Colon (tissue), 2 donors: ENCODE measurements at regions not wholly inside any gene's neighbourhood (a gene's known extent, or its start where the extent isn't known, plus 50 kb on each side); places are given as distances from the start of the nearest gene placed in this dataset.
"Not testable (repeated sequence)": the region's sequence is repeated elsewhere in the genome, so short reads cannot be mapped to it uniquely, and the experiment has no call there.

ENCODE experiments used
- FAIRE-seq: peaks from 2 replicates; lab custom pipeline; 2012; peaks lifted over from hg19 to GRCh38; lab: Jason Lieb, UNC
- donor health status: control.
- donor health status: control.

DNA sequence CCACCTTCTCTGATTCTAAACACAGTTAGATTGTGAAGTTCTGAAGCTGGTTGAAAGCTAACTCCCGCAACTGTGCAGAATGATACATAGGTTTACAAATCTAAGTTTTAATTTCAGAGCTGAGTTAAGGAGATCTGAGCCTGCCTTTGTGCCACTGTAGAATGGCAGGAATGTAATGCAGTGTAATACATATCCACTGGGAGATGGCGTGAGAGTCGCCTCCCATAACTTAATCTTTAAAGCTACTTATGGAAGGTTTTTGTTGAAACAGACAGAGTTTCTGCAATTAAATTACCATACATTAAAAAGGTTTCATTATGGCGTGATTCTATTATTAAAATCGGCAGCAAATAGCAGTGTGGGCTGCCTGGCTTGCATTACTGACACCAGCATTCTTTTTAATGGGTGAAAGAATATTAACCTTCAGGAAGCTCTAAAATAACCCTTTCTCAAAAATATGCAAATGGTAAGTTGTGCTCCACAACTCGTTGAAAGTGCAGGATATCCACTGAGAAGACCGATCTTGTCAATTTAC lies 257.4 kb downstream of the OLFM4 start:
- FAIRE-seq = no peak

DNA sequence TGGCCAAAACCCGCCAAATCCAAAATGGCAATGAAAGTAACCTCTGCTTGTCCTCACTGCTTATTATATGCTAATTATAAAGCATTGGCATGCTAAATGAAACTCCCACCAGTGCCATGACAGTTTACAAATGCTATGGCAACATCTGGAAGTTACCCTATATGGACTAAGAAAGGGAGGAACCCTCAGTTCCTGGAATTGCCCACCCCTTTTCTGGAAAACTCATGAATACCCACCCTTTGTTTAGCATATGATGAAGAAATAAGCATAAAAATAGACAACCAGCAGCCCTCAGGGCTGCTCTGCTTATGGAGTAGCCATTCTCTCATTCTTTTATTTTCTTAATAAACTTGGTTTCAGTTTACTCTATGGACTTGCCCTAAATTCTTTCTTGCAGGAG lies 269.8 kb downstream of the OLFM4 start:
- FAIRE-seq = no peak

DNA sequence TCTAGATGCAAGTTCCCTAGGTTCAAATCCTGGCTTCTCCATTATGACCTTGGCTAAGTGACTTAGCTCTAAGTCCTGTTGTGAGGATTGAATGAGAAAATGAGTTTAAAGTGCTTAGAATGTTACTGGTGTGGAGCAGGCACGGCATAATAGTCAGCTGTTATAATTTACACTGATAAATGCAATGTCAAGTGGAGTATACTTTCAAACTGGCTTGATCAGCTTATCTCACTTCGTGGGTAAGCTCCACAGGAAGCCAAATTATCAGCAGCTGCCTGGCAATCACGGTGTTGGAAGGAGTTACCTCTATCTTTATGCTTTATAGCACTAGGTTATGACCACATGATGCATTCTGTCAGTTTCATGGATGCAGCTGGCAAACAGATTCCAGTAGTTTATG lies 272.8 kb downstream of the OLFM4 start:
- FAIRE-seq = no peak

DNA sequence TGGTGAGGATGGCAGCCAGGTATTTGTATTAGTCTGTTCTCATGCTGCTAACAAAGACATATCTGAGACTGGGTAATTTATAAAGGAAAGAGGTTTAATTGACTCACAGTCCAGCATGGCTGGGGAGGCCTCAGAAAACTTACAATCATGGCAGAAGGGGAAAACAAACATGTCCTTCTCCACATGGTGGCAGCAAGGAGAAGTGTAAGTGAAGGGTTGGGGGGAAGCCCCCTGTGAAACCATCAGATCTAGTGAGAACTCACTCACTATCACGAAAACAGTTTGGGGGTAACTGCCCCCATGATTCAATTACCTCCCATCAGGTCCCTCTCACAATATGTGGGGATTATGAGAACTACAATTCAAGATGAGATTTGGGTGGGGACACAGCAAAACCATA lies 276.8 kb downstream of the OLFM4 start:
- FAIRE-seq = not testable (repeated sequence)

DNA sequence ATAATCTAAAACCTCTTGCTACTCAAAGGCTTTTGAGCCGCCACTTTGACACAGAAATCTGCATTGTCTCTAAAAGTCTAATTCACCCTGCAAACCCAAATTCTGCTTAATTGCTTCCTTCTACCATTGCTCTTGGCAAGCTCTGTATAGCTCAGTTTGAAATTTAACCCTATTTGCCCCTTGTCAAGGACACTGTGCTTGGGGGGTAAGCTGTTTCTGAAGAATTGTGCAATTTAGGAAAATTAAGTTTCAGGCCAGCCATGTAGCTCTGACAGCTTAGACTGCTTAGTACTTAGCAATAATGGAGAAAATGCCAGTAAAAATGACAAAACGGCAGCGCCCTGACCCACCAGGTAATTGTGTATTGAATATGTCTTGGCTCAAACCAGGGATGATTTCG lies 282.2 kb downstream of the OLFM4 start:
- no peak for FAIRE-seq

DNA sequence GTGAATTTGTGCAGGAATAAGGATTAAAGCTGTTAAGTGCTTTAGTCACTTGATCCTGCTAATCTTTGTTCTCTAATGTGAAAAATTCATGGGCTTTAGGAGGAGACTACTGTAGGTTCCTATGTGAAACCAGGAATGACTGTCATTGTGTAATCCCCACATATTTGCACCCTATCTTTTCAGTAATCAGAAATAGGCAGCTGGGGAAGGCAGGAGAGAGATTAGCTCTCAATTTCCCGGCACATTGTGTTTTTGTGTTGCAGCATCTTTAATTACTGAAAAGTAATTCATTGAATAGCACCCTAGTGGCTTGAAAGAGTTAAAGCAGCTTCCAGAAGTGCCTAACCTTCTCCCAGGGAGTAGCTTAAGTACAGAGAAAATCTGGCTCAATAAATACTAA lies 282.9 kb downstream of the OLFM4 start:
- FAIRE-seq = no peak

DNA sequence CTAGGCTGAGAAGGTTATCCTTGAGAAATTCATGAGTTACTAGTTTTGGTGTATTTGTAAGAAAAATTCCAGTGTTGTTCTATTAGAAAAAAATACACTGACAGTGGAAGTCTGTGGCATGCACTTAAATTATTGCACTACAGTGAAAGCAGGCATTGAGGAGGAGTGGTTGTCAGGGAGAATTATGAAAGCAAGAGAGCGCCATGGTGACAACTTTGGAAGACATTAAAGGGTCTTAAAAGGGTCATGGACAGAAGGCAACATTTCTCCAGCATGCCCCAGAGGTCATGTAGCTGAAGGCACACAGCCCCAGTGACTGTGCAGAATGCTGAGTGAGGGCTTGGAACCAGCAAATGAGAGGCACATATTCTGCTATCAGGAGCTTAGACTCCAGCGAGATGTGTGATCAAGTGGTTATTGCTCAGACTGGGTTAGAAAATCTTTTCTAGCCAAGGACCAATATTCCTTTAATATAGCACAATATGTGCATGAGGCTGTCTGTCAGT lies 292.7 kb downstream of the OLFM4 start:
- no peak for FAIRE-seq

DNA sequence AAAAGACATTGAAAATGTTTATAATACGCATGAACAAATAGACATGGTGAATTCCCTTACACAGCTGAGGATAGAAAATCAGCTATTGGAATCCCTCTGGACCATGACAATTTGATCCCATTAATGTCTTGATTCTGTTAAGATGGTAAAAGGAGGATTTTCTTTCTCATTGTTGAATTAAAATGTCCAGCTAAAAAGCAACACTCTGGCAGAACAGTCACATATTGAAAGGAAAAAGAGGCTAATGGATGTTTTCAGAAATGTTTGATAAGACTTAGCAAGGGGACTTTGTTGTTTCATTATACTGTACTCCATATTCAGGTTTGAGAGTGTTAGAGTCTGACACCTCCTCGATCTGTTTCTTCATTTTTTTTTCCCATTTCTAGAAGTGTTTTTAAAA lies 296.0 kb downstream of the OLFM4 start:
- FAIRE-seq = no peak

DNA sequence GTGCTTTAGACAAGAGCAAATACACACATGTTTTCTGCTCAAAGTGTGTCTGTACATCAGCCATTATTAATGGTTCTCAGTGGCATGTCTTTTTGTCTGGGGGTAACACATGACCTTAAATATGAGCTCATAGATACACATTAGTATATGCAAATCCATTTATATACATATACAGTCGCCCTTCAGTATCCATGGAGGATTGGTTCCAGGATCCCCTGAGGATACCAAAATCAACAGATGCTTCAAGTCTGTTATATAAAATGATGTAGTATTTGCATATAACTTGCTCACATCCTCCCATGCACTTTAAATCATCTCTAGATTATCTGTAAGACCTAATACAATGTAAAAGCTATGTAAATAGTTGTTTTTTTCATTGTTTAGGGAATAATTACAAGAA lies 298.1 kb downstream of the OLFM4 start:
- no peak for FAIRE-seq

DNA sequence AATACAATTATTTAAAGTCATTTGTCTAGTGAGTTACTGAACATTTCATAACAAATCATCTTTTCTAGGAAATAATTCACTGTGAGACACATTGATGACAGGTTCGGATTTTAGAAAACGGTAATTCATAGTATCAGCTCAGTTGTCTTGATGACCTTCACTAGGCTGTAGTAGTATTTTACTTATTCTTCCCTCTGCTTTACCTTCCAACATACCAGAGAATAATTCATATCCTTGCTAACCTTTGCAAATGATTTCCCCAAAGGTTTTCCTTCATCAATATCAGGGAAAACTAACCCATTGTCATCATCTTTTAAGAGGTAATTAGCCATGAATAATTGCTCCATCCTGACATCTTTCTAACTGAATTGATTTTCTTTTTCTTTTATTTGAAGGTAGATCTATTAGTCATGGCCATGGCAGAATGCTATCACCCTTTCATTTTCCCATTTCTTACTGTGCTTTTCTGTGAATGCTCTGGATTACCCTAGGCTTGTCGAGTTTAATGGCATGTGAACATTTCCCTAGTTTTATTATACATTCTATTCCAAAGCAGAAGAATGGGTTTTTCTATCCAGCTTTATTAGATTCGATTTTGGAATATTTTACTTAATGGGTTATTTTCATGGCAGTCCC lies 299.2 kb downstream of the OLFM4 start:
- FAIRE-seq = no peak

DNA sequence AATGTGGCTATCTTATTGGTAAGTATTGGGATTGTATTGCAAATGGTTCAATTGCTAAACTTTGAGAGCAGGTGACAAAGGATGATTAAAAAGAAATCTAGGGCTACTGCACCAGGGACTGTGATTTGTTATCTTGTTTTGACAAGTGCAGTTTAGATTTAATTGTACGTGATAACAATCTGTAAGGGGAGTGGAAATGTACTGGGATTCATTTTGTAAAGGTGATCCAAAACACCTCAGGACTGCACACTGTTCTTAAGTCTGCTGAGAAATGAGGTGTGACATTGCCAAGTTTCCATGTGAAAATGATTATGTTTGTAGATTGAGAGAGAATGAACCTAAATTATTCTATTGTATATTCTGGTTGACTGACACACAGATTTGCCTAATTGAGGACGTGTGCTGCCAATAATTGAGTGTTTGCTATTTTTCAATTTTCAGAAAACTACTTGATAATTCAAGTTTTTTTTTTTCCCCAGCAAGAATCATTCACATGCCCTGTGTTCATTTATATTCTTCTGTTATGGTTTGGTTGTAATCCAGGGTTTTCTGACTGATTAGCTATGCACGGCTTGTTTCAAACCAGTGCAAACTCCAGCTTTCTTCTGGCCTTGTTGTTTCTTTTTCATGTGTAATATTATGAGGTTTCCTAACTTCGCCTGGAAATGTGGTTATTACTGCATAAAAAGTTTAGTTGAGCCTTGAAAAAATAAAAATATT lies 308.0 kb downstream of the OLFM4 start:
- no peak for FAIRE-seq

DNA sequence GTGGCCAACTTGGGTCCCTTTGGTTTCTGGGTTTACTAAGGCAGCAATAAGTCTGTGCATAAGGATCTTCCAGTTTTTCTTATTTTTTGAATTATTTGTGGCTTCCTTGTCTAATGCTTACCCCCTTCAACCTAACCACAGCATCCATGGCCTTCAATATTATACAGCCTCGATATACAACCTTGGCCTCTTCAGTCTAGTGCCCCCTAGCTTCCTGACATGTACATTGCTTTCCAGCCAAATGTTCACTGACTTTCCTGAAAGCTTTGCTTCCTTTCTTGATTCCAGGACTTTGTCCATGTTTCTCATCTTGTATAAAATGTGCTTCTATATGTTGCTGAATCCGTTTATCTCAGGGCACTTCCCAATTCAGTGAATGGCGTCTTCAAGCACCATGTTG lies 310.1 kb downstream of the OLFM4 start:
- no peak for FAIRE-seq

DNA sequence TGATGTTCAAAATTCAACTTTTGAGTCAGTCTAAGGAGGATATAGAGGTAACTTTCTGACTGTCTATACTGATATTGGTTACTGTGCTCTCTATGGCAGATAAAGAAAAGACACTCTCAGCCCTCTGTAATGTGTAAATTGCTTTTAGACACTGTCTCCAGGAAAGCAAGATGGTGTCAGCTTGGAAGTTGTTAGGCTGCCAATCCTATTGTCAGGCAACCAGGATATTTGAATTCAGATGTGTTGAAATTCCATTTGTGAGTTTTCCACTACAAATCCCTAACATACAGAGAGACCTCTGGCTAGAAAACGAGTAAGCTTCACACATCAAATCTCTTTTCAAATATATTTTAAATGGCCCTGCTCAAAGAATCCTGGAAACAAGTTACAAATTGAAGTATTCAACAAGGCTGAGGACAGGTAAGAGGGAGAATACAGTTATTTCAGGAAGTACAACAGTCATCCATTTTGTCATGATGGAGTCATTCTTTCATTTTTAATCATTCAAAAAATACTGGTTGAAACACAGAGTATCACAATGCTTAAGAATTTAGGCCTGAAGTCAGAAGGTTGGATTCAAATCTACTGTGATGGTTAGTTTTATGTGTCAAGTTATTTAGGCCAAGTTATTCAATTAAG lies 312.0 kb downstream of the OLFM4 start:
- FAIRE-seq = no peak

DNA sequence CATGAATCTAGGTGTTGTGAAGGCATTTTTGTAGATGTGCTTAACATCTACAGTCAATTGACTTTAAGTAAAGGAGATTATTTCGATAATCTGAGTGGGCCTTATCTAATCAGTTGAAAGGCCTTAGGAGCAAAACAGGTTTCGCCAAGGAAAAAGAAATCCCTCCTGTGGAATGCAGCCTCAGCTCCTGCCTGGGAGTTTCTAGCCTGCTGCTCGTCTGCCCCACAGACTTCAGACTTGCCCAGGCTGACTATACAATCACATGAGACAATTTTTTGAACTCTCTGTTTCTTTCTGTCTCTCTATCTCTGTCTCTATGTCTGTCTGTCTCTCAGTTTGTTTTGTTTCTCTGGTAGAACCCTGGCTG lies 312.5 kb downstream of the OLFM4 start:
- no peak for FAIRE-seq

DNA sequence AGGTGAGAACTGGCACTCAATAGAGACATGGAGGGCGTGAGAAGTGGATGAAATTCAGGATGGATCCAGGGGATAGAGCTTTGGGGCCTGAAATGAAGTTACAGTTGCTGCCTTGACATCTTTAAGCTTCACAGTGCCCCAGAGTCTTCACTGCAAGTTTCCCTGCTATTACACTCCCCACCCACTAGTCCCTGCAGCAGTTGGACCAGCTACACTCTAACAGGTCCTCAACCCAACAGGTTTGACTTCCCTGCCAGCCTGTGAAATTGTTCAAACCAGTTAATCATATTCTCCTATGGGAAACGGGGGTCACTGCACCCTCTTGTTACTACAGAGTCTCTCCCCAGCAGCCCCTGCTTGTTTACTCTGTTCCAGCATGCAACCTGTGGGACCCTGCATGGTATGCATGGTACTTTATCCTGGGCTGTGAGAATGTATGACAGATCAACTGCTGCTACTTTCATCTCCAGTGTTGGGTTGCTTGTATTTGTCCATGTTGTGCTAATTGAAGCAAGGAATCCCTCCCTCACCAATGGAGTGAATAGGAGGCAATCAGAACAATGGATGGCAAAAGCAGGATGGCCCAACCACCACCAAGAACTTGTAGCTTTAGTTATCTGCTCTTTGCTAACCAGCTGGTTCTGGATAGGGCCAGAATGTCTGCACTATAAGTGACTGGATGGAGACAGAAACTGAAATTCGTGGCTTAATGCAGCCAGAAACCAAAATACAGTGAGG lies 314.2 kb downstream of the OLFM4 start:
- no peak for FAIRE-seq

DNA sequence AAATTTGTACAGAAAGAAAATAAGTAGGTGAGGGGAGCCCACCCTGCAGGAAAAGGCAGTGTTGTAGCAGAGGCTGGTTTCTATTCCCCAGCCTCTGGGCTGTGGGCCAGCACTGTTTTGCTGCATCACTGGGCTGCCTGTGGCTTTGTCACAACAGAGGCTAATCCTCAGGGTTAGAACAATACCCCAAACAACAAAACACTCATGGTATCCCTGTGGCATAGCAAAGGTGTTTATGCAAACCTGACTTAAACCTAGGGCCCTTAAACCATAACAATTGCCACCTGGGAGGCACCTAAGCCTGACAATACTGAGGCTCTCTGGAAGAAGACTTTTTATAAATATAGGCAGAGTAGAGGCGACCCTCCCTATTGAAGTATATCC lies 314.7 kb downstream of the OLFM4 start:
- FAIRE-seq = no peak

DNA sequence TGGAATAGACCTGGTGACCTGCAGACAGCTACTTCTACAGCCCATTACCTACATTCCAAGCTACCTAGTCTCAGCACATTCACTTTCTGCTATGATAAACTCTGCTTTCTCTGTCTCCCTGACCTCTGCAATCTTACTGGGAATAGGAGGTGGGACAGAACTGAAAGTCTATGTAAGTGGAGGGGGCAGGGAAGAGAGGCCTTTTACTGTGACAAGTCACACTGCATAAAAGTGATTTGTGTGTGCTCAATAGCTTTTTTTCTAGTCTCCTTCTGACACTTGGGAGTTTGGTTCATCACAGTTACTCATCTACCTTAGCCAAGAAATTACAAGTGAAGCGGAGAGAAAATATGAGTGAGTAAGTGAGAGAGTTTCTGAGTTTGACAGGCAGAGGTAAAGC lies 322.4 kb downstream of the OLFM4 start:
- FAIRE-seq = no peak

DNA sequence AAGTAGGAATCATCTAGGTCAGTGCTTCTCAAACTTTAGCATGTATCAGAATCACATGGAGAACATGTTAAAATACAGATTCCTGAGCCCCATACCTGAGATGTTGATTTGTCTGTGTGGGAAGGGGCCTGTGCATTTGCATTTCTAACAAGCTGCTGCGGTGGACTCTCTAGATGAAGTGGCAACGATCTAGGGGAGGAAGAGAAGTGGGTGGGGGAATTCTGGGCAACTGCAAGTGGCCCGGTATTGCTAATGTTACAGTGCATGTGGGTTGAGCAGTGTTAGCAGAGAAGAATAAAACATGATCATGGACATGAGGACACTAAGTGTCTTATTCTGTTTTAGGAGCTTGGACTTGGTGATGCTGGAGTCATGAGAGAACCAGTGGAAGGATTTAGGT lies 329.0 kb downstream of the OLFM4 start:
- FAIRE-seq = no peak

DNA sequence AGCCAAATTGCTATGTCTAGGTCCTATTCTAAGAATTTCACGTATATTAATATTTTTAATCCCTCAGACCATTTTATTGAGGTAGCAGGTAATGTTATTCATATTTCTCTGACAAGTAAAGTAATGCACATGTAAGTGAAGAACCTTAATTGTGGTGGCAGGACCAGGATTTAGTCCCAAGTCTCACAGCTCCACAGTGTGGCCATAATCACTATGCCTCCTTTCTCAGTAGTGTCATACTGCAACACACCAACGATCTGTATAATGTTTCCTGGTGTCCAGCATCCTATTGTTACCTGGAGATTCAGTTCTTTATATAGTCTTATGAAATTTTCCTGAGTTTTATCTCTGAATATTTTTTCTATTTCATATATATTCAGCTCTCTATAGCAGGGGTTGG lies 340.3 kb downstream of the OLFM4 start:
- FAIRE-seq = no peak

DNA sequence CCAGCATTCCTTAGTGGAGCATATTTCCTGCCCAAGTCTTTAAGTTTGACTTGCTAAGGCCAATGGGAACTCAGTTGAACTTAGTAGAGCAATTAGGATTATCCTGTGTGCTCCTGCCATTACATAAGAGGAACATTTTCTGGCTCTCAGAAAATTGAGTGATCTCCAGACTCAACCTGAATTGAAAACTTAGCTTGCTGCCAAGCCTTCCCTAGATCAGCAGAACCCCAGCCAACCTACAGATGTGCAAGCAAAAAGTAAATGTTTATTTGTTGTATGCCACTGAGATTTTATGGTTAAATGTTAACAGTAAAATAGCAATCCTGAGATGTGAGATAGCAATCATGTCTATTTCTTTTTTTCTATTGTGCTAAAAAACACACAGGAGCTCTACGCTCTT lies 350.9 kb downstream of the OLFM4 start:
- no peak for FAIRE-seq

DNA sequence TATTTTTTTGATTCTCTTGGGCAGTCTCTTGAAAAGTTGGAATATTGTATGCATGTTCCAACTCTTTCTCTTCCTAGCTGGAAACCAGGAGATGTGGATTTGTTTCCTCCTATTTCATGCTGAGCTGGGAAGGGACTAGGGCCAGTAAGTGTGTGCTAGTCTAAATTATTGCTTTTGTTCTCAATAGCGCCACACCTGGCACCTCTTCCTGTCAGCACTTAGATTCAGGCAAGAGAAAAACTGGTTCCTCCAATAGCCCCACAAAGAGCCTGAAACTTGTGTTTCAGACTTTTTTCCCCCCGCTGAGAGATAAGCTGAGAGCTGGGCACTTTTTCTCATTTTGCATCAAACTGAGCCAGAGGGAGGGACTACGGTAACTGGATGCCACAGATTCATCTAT lies 353.4 kb downstream of the OLFM4 start:
- FAIRE-seq = no peak

DNA sequence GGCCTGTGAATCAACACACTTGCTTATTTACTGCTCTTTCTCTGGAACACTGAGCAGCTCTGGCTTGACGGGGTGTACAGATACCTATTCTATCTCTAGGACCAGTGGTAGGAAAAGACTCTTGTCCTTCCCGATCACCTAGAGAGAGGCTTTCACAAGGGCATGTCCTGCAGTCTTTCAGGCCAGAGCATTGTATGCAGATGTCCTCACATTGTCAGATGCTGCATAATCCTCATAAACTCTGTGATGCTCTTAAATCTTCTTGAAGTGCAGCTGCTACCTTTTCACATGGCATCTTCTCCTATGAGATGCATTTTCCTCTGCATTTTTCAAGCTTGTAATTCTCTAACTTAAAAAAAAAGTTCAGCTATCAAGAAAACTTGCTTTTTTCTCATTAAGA lies 369.4 kb downstream of the OLFM4 start:
- FAIRE-seq = no peak

DNA sequence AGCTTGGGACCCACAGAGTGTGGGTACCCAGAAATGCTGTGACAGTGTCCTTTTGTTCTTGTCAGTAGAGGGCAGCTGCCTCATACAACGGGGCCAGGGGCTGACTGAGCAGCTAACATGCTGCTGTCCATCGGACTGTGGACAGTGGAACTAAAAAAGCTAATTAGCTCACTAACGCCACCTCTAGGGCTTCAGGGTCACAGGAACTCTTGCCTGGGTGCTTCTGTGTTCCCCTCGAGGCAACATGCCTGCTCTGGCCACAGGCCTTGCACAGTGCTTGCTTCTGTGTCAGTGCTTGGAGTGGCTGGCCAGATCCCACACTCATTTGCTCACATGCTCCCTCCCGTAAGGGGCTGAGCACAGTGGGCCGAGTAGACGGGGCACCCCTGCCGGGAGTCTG lies 377.0 kb downstream of the OLFM4 start:
- no peak for FAIRE-seq
